Suprapubic skin (tissue), 4 donors: ENCODE measurements at regions not wholly inside any gene's neighbourhood (a gene's known extent, or its start where the extent isn't known, plus 50 kb on each side); places are given as distances from the start of the nearest gene placed in this dataset.

ENCODE experiments used
- CTCF ChIP-seq, 2 donors: fragments of 200-600 bp in 1 of 2; fragments of 450-650 bp in 1 of 2; sonication (generic) in 1 of 2; IDR thresholded peaks; one replicate each; pipeline ENCODE4 v1.5.1; 2016 to 2019; ENCODE audit warnings: antibody characterized with exemption in 2 of 2, mild to moderate bottlenecking in 1 of 2, moderate library complexity in 1 of 2
- EP300 ChIP-seq: sonication (generic); formaldehyde crosslinking; IDR thresholded peaks from one replicate; pipeline ENCODE4 v1.6.1; 2017; ENCODE audit warnings: antibody characterized with exemption
- POLR2AphosphoS5 ChIP-seq, 3 donors: sonication (generic); formaldehyde crosslinking; IDR thresholded peaks; one replicate each; pipeline ENCODE4 v1.6.1; 2017; ENCODE audit warnings: antibody characterized with exemption in 3 of 3

- no peak for TF ChIP-seq CTCF (IDR thresholded peaks at IDR 0.05)
- TF ChIP-seq POLR2AphosphoS5 (IDR thresholded peaks at IDR 0.05), result no peak
- TF ChIP-seq EP300, result no peak
Measured at GRCh38 chr12:114858388-114859146, 174.6 kb upstream of the TBX3 start.
